ENCODE measurements at regions not wholly inside any gene's neighbourhood (a gene's known extent, or its start where the extent isn't known, plus 50 kb on each side); places are given as distances from the start of the nearest gene placed in this dataset.

DNA sequence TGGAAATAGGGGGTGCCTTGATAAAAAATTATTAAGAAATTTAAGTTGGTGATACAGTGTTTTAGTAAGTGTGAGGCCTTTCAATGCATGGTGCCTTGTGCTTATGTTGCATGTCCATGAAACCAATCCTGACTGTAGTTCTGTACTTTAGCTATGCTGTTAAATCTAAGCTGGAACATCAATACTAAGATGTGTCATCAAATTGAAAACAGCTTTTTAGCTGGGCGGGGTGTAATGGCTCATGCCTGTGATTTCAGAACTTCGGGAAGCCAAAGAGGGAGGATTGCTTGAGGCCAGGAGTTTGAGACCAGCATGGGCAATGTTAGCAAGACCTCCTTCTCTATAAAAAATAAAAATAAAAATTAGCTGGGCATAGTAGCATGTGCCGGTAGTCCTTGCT is 930.3 kb upstream of the PCDH9 start:
- TF ChIP-seq ZBTB7A (IDR thresholded peaks at IDR 0.05; ENCODE audit: low read depth) (no peak), CEBPB (IDR thresholded peaks at IDR 0.05) (no peak), EP300 (IDR thresholded peaks at IDR 0.05; ENCODE audit: borderline replicate concordance) (no peak), MAX (IDR thresholded peaks at IDR 0.05) (no peak)
